Inferior parietal cortex (tissue), 1 donor: ENCODE measurements at regions not wholly inside any gene's neighbourhood (a gene's known extent, or its start where the extent isn't known, plus 50 kb on each side); places are given as distances from the start of the nearest gene placed in this dataset.
"Not testable (repeated sequence)": the region's sequence is repeated elsewhere in the genome, so short reads cannot be mapped to it uniquely, and the experiment has no call there.

Source experiments
- DNase-seq: peaks from one replicate; pipeline ENCODE4 v3.0.0-alpha.2; 2016; ENCODE audit errors: extremely low spot score

GRCh38 chr14:85188836-85189235, 341.1 kb upstream of the FLRT2 start:
- no peak for DNase-seq

- not testable (repeated sequence) for DNase-seq
Observed at GRCh38 chr14:85189253-85189652, 340.7 kb upstream of the FLRT2 start.

GRCh38 chr14:85190251-85190650, 339.7 kb upstream of the FLRT2 start:
- DNase-seq, result no peak

- no peak for DNase-seq
Observed at GRCh38 chr14:85191986-85192385, 338.0 kb upstream of the FLRT2 start.

GRCh38 chr14:85195872-85196477, 334.0 kb upstream of the FLRT2 start:
- DNase-seq, result no peak

GRCh38 chr14:85198001-85198400, 331.9 kb upstream of the FLRT2 start:
- no peak for DNase-seq

- no peak for DNase-seq
Observed at GRCh38 chr14:85205875-85206274, 324.1 kb upstream of the FLRT2 start.

- DNase-seq, result no peak
Observed at GRCh38 chr14:85214471-85214870, 315.5 kb upstream of the FLRT2 start.

GRCh38 chr14:85217412-85217811, 312.5 kb upstream of the FLRT2 start:
- DNase-seq, result no peak

- DNase-seq, result no peak
Observed at GRCh38 chr14:85218982-85219381, 311.0 kb upstream of the FLRT2 start.

- no peak for DNase-seq
Observed at GRCh38 chr14:85221832-85222231, 308.1 kb upstream of the FLRT2 start.

GRCh38 chr14:85222341-85222740, 307.6 kb upstream of the FLRT2 start:
- DNase-seq, result no peak

- DNase-seq, result no peak
Observed at GRCh38 chr14:85223667-85224066, 306.3 kb upstream of the FLRT2 start.

- DNase-seq, result no peak
Observed at GRCh38 chr14:85224241-85224640, 305.7 kb upstream of the FLRT2 start.

- DNase-seq, result no peak
Observed at GRCh38 chr14:85233756-85234155, 296.2 kb upstream of the FLRT2 start.

GRCh38 chr14:85234156-85235025, 295.6 kb upstream of the FLRT2 start:
- DNase-seq, result no peak

GRCh38 chr14:85235868-85236267, 294.1 kb upstream of the FLRT2 start:
- no peak for DNase-seq

- no peak for DNase-seq
Observed at GRCh38 chr14:85236296-85236695, 293.6 kb upstream of the FLRT2 start.

GRCh38 chr14:85239791-85240190, 290.2 kb upstream of the FLRT2 start:
- DNase-seq, result no peak

- no peak for DNase-seq
Observed at GRCh38 chr14:85241022-85241855, 288.7 kb upstream of the FLRT2 start.

GRCh38 chr14:85242666-85243065, 287.3 kb upstream of the FLRT2 start:
- peak; percentile 4 for DNase-seq

GRCh38 chr14:85243321-85243720, 286.6 kb upstream of the FLRT2 start:
- DNase-seq, result peak; percentile 48
